GM21528 (cell line): ENCODE measurements at regions not wholly inside any gene's neighbourhood (a gene's known extent, or its start where the extent isn't known, plus 50 kb on each side); places are given as distances from the start of the nearest gene placed in this dataset.
"Not testable (repeated sequence)": the region's sequence is repeated elsewhere in the genome, so short reads cannot be mapped to it uniquely, and the experiment has no call there.

ENCODE experiments used
- ATAC-seq: cut with Tn5 transposase; IDR thresholded peaks from one replicate; pipeline ENCODE4 v1.9.1; 2021; ENCODE audit warnings: mild to moderate bottlenecking, moderate library complexity; ENCODE audit not compliant: unreplicated experiment, low FRiP score

DNA sequence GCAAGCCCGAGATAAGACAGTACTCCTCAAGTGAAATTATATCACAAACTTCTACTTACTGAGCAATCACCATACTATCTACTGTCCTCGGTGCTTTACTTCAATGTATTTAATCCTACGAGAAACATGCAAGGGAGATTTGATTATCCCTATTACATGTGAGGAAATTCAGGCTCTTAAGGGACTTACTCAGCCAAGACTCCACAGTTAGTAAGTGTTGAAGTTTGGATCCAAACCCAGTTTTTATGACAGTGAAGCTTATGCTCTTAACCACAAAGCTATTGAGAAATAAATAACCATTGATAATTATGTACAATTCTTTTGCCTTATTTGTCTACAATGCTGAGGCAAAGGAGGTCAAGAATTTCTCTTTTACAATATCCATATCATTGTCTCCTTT is 672.9 kb upstream of the ACVR2A start:
- ATAC-seq, result no peak

- ATAC-seq, result no peak
Measured at GRCh38 chr2:147170932-147171331, 673.9 kb upstream of the ACVR2A start.

DNA sequence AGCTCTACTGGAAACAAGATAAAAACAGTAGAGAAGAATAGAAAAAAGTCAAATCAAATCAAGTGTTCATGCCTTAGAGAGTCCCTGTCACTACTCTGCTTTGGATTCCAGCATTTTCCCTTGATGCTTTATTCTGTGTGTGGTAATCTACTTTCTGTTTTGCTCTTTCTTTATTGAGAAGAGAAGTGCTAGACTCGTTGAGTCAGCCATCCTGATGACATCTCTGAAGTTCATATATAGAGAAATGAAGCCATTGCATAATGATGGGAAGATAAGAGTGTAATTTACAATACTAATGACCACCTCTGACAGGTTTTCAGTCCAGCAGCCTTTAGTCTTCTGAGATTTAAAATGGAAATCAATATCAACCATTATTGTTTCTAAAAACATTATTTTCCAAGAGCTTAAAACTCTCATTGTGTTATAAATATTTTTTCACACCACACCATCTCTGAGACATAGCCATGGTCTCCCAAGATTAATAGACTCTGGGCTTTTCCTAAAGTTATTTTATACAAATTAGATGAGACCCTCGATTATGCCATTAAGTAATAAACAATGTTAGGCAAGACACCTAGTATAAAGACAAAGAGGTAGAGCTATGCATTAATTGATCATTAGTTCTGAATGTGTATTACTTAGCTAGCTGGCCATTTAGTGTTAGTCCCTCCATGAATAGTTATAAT is 679.0 kb upstream of the ACVR2A start:
- no peak for ATAC-seq

GRCh38 chr2:147164563-147164962 is 680.3 kb upstream of the ACVR2A start:
- ATAC-seq, result no peak

DNA sequence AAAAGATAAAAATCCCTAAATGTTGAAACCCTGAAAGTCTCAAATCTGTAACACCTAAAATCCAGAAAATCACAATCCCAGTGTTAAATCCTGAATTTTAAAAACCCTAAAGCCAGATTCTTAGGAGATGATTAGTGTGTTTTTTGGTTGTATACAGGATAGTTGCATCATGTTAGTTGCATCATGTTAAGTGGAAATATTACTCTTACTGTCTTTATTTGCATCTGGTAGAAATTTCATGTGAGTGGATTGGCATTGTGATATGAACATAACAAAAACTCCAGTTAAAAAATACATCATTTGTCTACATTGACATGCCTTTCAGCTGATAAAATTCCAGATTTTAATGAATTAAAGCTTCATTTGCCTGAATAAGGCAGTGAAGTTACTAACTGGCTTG is 683.1 kb upstream of the ACVR2A start:
- no peak for ATAC-seq

DNA sequence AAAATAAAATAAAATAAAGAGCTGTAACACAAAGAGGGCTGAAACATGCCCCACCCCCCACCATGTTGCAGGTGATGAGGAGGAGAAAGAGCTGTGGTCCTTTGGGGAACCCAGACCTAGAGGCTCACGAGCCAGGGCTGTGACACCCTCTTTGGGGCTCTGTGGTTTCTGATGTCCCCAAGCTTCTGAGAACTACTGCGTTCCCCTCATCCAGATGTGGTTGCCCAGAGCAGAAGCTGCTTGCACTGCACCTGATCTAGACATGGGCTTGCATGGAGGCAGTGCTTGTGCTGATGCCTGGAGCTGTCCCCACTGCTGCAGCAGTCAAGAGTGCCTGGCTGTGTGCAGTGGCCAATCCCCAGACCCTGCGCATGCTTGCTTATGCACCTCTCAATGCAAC is 687.9 kb upstream of the ACVR2A start:
- no peak for ATAC-seq

GRCh38 chr2:147150241-147150635 is 694.6 kb upstream of the ACVR2A start:
- ATAC-seq, result no peak

DNA sequence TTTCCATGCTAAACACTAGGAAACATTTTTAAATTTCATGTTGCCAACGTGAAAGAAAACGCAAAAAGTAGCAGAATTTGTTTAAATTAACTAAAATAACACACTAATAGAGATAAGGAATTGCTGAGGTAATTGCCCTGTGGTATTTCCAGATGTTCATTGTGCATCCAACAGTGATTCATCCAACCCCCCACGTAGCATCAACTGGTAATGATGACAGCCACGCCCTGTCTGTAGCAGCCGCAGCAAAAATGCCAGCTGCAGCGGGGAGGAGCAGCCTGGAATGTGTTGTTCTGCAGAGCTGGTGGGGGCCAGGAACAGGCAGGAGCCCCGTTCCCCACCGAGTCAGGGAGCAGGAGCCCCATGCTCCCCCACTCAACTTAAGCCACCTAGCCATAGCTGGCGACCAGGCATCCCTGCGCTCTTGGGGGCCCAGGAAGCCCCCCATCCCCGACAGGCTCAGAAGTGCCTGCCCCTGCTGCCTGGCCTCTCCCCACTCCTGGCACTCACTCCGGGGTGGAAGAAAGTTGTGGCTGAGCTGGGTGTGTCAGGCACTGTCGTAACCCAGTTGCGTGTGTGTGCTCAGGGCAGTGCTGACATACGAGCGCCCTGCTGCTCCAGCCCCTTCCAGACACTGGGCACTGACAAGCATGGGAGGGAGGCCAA is 695.1 kb upstream of the ACVR2A start:
- ATAC-seq, result no peak

DNA sequence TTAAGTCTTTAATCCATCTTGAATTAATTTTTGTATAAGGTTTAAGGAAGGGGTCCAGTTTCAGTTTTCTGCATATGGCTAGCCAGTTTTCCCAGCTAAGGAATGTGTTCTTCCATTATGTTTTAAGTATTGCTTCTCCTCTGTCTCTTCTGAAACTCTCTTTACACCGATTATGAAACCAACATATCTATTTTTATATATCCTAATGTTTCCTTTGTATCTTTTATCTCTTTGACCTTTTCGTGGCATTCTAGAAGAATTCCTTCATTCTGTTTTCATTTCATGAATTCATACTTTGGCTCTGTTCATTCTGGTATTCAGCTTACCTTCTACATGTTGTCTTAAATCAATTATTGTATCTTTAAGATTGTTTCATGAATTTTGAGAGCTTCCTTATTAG is 697.0 kb upstream of the ACVR2A start:
- ATAC-seq, result no peak

GRCh38 chr2:147141930-147142329 is 702.9 kb upstream of the ACVR2A start:
- no peak for ATAC-seq

- ATAC-seq, result not testable (repeated sequence)
Measured at GRCh38 chr2:147139732-147140131, 705.1 kb upstream of the ACVR2A start.

GRCh38 chr2:147137711-147138110 is 707.1 kb upstream of the ACVR2A start:
- ATAC-seq, result no peak

- ATAC-seq, result no peak
Measured at GRCh38 chr2:147135376-147135775, 709.5 kb upstream of the ACVR2A start.

- ATAC-seq, result no peak
Measured at GRCh38 chr2:147133286-147133908, 711.4 kb upstream of the ACVR2A start.

DNA sequence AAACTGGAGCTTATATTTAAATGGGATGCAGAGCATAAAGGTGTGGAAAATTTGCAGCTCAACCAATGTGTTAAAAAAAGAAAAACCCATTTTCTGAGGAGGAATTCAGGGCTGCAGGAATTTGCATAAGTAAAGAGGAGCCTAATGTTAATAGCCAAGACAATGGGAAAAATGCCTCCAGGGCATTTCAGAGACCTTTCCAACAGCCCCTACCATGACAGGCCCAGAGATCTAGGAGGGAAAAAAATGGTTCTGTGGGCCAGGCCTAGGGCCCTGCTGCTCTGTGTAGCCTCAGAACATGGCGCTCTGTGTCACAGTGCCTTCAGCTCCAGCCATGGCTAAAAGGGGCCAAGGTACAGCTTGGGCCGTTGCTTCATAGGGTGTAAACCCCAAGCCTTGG is 719.7 kb upstream of the ACVR2A start:
- no peak for ATAC-seq

DNA sequence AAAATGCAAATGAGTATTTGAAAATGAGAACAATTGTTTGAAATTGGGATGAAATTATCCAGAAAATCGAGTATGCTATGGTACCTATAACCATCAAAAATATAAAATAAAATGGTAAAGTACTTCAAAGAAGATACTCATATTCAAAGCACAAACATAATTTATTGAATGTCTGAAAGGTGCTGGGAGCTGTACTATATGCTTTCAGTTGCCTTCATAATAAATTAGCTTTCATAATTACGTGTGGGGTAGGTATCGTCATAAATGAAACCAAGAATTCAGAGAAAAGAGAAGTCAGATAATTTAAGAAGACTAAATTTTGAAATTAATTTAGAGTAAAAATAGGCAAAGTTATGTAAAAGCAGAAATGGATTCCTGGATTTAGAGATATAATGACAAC is 721.9 kb upstream of the ACVR2A start:
- ATAC-seq, result no peak

GRCh38 chr2:147110962-147111361 is 733.9 kb upstream of the ACVR2A start:
- no peak for ATAC-seq

GRCh38 chr2:147110317-147110716 is 734.5 kb upstream of the ACVR2A start:
- ATAC-seq, result no peak

GRCh38 chr2:147109291-147109690 is 735.5 kb upstream of the ACVR2A start:
- no peak for ATAC-seq

- no peak for ATAC-seq
Measured at GRCh38 chr2:147108548-147108947, 736.3 kb upstream of the ACVR2A start.

- no peak for ATAC-seq
Measured at GRCh38 chr2:147101941-147102790, 742.7 kb upstream of the ACVR2A start.
